ENCODE measurements at regions not wholly inside any gene's neighbourhood (a gene's known extent, or its start where the extent isn't known, plus 50 kb on each side); places are given as distances from the start of the nearest gene placed in this dataset.
A peak's percentile ranks its signal among the peaks of the same experiment; 100 is the strongest.

- TF ChIP-seq CTCF (IDR thresholded peaks at IDR 0.05; ENCODE audit: low read length, missing control alignments), result peak; percentile 87
- H3K4me3 ChIP-seq (replicated peaks; ENCODE audit: low read depth, low read length), result no peak overlapping the region
- peak; percentile 75 for DNase-seq (ENCODE audit: low read depth)
Observed at GRCh38 chr12:77724367-77724957, 106.2 kb upstream of the NAV3 start.

GRCh38 chr12:77723308-77723707 is 107.4 kb upstream of the NAV3 start:
- no peak for TF ChIP-seq CTCF (IDR thresholded peaks at IDR 0.05; ENCODE audit: low read length, missing control alignments)
- no peak overlapping the region for H3K4me3 ChIP-seq (replicated peaks; ENCODE audit: low read depth, low read length)
- no peak for DNase-seq (ENCODE audit: low read depth)

GRCh38 chr12:77722536-77722935 is 108.2 kb upstream of the NAV3 start:
- TF ChIP-seq CTCF (IDR thresholded peaks at IDR 0.05; ENCODE audit: low read length, missing control alignments), result no peak
- no peak overlapping the region for H3K4me3 ChIP-seq (replicated peaks; ENCODE audit: low read depth, low read length)
- no peak for DNase-seq (ENCODE audit: low read depth)

GRCh38 chr12:77720258-77720657 is 110.4 kb upstream of the NAV3 start:
- no peak overlapping the region for H3K4me3 ChIP-seq (replicated peaks; ENCODE audit: low read depth, low read length)

GRCh38 chr12:77710209-77710608 is 120.5 kb upstream of the NAV3 start:
- DNase-seq (ENCODE audit: low read depth), result no peak
- no peak for TF ChIP-seq CTCF (IDR thresholded peaks at IDR 0.05; ENCODE audit: low read length, missing control alignments)
- H3K4me3 ChIP-seq (replicated peaks; ENCODE audit: low read depth, low read length), result no peak overlapping the region

More at GRCh38 chr12:77720258-77720657, 110.4 kb upstream of the NAV3 start:
- TF ChIP-seq CTCF (IDR thresholded peaks at IDR 0.05; ENCODE audit: low read length, missing control alignments), result peak; percentile 36
- DNase-seq (ENCODE audit: low read depth), result peak; percentile 9

- DNase-seq (ENCODE audit: low read depth), result no peak
- no peak overlapping the region for H3K4me3 ChIP-seq (replicated peaks; ENCODE audit: low read depth, low read length)
- TF ChIP-seq CTCF (IDR thresholded peaks at IDR 0.05; ENCODE audit: low read length, missing control alignments), result no peak
Observed at GRCh38 chr12:77697126-77697525, 133.6 kb upstream of the NAV3 start.

GRCh38 chr12:77696183-77696582 is 134.5 kb upstream of the NAV3 start:
- TF ChIP-seq CTCF (IDR thresholded peaks at IDR 0.05; ENCODE audit: low read length, missing control alignments), result no peak
- no peak overlapping the region for H3K4me3 ChIP-seq (replicated peaks; ENCODE audit: low read depth, low read length)

More at GRCh38 chr12:77696183-77696582, 134.5 kb upstream of the NAV3 start:
- no peak for DNase-seq (ENCODE audit: low read depth)

Measured in fibroblast of pulmonary artery (primary cell).